GM21447 (cell line): ENCODE measurements at regions not wholly inside any gene's neighbourhood (a gene's known extent, or its start where the extent isn't known, plus 50 kb on each side); places are given as distances from the start of the nearest gene placed in this dataset.
A peak's percentile ranks its signal among the peaks of the same experiment; 100 is the strongest.

Experiments
- ATAC-seq: cut with Tn5 transposase; IDR thresholded peaks from one replicate; pipeline ENCODE4 v1.9.1; 2021; ENCODE audit not compliant: unreplicated experiment

DNA sequence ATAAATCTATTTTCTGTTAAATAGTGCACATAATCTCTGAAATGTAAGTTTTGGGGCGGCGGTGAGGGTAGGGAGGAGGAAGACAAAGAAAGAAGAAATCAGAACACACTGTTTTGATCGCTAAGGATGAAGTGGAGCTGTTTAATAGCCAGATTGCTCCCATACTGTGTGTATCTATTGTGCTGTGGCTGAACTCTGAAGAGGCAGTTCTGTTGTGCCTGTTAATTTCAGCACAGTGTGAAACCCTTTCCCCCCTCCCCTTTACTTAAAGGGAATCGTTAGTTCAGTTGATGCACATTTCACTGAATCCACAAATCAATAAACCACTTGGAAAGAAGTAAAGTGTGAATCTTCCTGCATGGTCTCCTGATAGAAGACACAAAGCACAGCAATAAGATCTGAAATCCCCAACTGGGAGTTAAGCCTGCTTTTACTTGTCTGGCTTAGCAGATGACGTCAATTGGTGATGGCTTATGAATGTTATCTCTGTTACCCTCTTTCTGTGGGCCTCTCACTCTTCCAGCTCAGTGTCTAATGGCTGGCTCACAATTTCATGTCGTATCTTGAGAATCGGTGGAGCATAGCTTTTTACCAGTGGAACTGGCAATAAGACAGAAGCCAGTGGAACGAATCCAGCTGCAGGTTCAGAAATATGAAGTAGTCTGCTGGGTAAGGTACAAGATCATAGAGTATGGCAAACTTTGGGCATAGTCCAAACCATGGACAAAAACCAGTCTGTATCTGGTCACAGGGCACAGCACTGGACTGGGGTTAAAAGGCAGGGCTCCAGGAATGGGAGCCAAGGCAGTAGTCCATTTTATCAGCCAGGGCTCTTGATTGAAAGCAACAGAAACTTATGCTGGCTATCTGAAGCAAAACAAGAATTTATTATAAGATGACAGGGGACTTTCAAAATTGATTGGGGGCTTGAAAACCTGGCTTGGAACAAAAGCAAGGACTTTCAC, 413.5 kb upstream of the SEL1L start:
- ATAC-seq: no peak

DNA sequence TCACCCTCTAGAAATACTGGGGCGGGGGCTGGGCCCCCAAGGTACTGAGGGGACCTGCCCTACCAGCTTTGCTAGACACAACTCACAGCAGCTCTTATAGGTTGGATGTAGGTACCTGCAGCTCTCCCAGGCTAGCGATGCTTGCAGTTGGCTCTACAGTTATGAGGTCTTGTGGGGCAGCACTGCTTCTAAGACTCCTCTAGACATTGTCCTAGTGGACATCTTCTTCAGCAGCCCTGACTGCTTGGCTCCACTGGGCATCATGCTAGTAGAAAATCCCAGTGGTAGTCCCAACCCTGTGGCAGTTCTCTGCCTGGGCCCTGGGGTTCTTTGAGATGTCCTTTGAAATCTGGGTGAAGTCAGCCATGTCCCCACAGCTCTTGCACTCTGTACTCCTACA, 419.3 kb upstream of the SEL1L start:
- ATAC-seq: no peak

DNA sequence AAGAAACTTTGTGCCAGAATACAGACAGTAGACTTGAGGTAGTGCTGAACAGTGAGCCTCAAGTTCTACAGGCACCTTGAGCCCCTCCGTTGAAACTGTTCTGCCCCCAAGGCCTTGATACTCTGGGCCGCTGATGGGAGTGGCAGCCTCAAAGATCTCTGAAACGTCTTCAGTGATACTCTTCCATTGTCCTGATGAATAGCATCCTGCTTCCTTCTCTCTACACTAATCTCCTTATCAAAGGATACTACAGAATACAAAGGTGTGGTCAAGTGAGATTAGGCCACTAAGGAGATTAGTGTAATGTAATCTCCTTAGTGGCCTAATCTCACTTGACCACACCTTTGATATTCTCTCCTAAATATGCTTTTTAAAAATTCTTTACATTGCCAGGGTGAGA, 419.8 kb upstream of the SEL1L start:
- no peak for ATAC-seq

- no peak for ATAC-seq
Observed at GRCh38 chr14:81955123-81955522, 421.5 kb upstream of the SEL1L start.

GRCh38 chr14:81960781-81961180, 427.1 kb upstream of the SEL1L start:
- no peak for ATAC-seq

DNA sequence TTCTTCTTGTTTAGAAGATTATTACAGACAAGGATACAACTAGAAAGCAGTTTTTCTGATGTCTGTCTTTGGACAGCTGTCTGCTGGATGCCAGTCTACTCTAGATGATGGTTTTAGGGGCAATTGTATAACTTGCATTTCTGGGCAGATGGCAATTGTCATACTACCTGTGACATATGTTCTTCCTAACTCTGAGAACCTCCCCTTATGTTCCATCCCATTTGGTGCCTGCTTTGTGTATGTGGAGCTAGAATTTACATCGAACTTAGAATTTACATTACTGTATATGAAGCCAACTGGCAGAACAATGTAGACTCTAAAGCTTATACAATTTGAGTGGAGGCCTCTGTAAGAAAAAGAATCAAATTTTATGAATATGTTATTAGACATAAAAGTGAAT, 430.2 kb upstream of the SEL1L start:
- no peak for ATAC-seq

GRCh38 chr14:81970307-81970706, 436.7 kb upstream of the SEL1L start:
- no peak for ATAC-seq

GRCh38 chr14:81971911-81972310, 438.3 kb upstream of the SEL1L start:
- ATAC-seq: no peak

- ATAC-seq: no peak
Observed at GRCh38 chr14:81972601-81973000, 438.9 kb upstream of the SEL1L start.

DNA sequence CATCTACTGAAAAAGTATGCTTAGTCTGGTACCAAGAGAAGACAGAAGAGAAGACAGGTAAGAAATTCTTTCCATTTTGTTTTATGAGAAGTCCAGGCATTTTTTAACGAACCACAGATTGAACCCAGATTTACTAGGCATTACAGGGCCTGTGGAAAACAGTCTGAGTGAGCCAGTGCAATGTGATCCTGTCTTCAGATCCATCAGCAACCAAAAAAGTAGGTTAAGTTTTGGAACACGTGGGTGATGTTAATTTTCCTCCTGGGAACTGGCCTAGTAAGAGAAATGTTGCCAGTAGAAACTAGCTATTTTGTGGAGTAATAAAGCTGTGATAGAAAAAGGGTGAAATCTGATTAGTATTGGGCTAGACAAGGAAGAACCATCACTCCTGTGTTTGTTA, 440.9 kb upstream of the SEL1L start:
- ATAC-seq: no peak

GRCh38 chr14:81980601-81981306, 447.1 kb upstream of the SEL1L start:
- no peak for ATAC-seq

DNA sequence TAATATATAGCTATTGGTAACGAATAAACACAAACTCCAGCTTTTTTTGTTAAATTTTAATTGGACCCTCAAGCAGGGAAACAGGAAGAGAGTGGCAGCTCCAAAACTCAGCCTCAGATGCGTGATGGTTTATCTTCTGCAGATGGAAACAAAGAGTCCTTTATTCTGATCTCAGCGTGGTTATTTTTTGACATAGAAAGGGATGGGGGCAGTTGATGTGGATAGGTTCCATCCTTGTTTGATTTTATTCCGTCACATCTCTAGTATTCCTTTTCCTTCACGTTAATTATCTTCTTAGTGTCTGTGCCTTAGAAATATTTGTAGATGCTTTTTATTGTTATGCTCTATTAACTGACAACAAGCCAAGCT, 447.6 kb upstream of the SEL1L start:
- no peak for ATAC-seq

DNA sequence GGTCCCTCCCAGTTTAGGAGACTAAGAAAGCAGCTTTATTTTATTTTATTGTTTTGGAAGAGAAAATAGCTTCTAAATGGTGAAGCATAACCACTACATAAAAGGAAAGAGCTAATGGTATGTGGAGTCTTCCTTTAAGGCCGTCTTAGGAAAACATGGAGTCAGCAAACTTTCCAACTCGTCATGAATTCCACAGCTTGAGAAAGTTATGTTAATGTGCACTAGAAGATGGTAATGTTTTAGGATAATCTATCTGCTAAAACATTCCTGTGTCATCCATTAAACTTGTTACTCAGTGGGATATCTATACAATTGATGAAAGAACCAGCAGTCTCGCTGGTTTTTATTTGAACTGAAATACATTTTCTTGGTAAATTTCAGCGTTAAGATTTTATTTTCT, 448.4 kb upstream of the SEL1L start:
- ATAC-seq: no peak

GRCh38 chr14:81986005-81986404, 452.4 kb upstream of the SEL1L start:
- no peak for ATAC-seq

DNA sequence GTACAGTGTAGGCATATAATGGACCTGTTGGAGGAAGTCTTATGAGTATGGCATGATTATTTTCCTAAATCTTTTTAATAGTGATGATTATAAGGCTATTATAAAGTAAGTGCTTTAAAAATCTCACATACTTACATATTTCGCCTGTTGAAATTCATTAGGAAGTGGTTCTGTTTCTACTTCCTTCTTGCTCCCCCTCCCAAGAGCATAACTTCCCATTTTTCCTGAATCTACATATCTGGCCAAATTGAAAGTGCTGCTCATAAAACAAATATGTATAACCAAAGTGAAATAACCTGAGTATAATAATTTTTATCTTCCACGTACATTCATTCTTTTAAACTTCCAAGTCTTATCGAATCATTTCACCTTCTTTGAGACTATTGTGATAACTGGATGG, 455.6 kb upstream of the SEL1L start:
- ATAC-seq: no peak

DNA sequence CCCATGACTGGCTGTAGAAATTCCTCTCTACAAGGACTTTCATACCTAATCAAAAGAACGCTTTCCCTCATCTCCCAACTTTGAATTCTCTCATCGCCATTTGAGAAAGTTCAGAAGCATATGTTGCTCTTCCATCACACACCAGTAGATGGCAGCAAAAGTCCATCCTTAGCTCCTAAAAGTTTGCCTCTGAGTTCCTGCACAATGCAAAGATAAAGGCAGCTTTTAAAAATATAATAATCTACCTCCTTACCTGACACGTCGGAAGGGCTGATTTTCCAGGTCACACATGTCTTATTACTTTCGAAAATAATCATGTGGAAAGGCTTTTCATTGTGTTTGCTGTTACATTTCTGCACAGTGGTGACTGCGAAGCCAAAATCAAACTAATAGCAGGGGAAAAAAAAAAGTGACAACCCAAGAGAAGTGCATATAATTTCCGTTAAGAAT, 456.7 kb upstream of the SEL1L start:
- peak; percentile 72 for ATAC-seq

DNA sequence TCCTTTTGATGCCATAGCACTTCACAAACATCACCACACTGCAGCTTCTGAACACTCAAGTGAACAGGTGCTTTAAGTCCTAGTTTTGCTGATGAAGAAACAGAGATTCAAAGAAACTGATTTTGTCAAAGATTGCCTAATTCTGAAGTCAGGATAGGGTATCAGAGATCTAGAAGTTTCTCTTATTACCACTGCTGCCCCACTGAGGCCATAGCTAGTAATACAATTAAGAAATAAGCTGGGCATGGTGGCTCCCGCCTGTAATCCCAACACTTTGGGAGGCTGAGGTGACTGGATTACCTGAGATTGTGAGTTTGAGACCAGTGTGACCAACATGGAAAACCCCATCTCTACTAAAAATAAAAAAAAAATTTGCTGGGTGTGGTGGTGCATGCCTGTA, 458.3 kb upstream of the SEL1L start:
- no peak for ATAC-seq

DNA sequence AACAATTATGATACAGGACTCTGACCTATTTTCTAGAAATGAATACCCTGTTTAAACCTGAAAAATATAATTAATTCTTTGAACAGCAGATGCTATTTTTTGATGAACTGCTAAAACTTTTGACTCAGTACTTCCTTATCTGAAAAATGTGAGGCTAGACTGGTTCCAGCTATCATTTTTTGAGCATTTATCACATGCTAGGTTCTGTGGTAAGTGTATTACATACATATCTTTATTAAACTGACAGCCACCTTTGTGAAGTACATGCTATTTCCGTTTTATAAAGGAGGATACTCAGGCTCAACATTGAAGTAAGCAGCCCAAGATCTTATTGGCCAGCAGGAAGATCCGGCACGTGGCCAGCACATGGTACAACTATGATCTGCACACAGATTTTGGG, 459.8 kb upstream of the SEL1L start:
- ATAC-seq: no peak

DNA sequence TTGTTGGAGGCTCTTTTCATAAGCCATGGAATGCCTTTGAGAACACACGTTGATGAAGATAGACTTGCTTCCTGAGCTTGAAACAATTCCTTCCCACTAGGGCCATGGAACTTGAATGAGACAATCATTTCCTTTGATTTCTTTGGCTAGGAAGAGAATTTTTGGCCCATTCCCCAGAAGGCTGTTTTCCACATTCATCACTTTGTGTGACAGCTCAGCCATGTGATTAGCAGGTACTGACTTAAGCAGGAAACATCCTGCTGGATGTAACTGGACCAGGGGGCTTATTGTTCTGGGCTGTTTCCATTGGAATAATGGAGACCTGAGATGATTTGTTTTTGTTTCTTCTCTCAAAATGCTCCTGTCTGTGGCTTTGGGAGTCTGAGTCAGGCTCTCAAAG, 469.8 kb upstream of the SEL1L start:
- no peak for ATAC-seq

GRCh38 chr14:82009076-82009475, 475.4 kb upstream of the SEL1L start:
- ATAC-seq: no peak

GRCh38 chr14:82009993-82010392, 476.3 kb upstream of the SEL1L start:
- ATAC-seq: no peak

- ATAC-seq: no peak
Observed at GRCh38 chr14:82011460-82011859, 477.8 kb upstream of the SEL1L start.
